NT2/D1 (cell line): ENCODE measurements at regions not wholly inside any gene's neighbourhood (a gene's known extent, or its start where the extent isn't known, plus 50 kb on each side); places are given as distances from the start of the nearest gene placed in this dataset.

Experiments
- DNase-seq: peaks from one replicate; pipeline ENCODE4 v3.0.0-alpha.2; 2011; ENCODE audit warnings: low read depth, low spot score
- H3K27me3 ChIP-seq: 2 replicates; pipeline ENCODE4 v1.6.0; 2011; ENCODE audit warnings: mild to moderate bottlenecking; ENCODE audit not compliant: insufficient read length, insufficient read depth
- H3K36me3 ChIP-seq: 2 replicates; pipeline ENCODE4 v1.6.1; 2011; ENCODE audit warnings: mild to moderate bottlenecking, low read length, mixed read lengths; ENCODE audit not compliant: insufficient read depth, insufficient read length
- H3K4me1 ChIP-seq: 2 replicates; pipeline ENCODE4 v1.5.1; 2011; ENCODE audit not compliant: insufficient read depth, insufficient read length
- H3K4me3 ChIP-seq: 2 replicates; pipeline ENCODE4 v1.5.1; 2011; ENCODE audit warnings: low read depth; ENCODE audit not compliant: insufficient read length
- H3K9ac ChIP-seq: 2 replicates; pipeline ENCODE4 v1.6.0; 2011; ENCODE audit warnings: low read depth; ENCODE audit not compliant: insufficient read length
- H3K9me3 ChIP-seq: 2 replicates; pipeline ENCODE4 v1.5.1; 2011; ENCODE audit warnings: mild to moderate bottlenecking, low read length; ENCODE audit not compliant: insufficient read depth
- SUZ12 ChIP-seq: IDR thresholded peaks from 2 replicates; pipeline ENCODE4 v1.6.1; 2011; ENCODE audit not compliant: insufficient read length, insufficient read depth; ENCODE audit errors: extremely low read depth
- YY1 ChIP-seq: IDR thresholded peaks from 2 replicates; pipeline ENCODE4 v1.6.1; 2011; ENCODE audit not compliant: insufficient read length, insufficient read depth
- ZNF274 ChIP-seq: IDR thresholded peaks from 2 replicates; pipeline ENCODE4 v1.6.1; 2011; ENCODE audit warnings: mild to moderate bottlenecking, low read depth, low read length

- Histone ChIP-seq H3K4me1 (no peaks in the 10 kb centered on the region), H3K36me3 (no peaks in the 10 kb centered on the region), H3K9ac (no peak overlapping the region), H3K4me3 (no peak overlapping the region), H3K27me3 (no peaks in the 10 kb centered on the region), H3K9me3 (no peaks in the 10 kb centered on the region)
- no peak for DNase-seq
- no peak for TF ChIP-seq YY1
- no peak for TF ChIP-seq ZNF274
- no peak for TF ChIP-seq SUZ12
These were observed 678.0 kb upstream of the ZP4 start for GRCh38 chr1:238568735-238569134.

- DNase-seq = no peak
- no peaks in the 10 kb centered on the region for H3K36me3 ChIP-seq
- TF ChIP-seq SUZ12 = no peak
- no peak for TF ChIP-seq YY1
- no peak for TF ChIP-seq ZNF274
- H3K9ac ChIP-seq = no peak overlapping the region
- no peaks in the 10 kb centered on the region for H3K9me3 ChIP-seq
- no peaks in the 10 kb centered on the region for H3K27me3 ChIP-seq
- H3K4me1 ChIP-seq = no peaks in the 10 kb centered on the region
- no peak overlapping the region for H3K4me3 ChIP-seq
These were observed 671.6 kb upstream of the ZP4 start for GRCh38 chr1:238562341-238562740.

- Histone ChIP-seq H3K27me3 (no peaks in the 10 kb centered on the region), H3K36me3 (no peaks in the 10 kb centered on the region), H3K9me3 (no peaks in the 10 kb centered on the region), H3K4me3 (no peak overlapping the region), H3K4me1 (no peaks in the 10 kb centered on the region), H3K9ac (no peak overlapping the region)
- no peak for DNase-seq
- TF ChIP-seq YY1 (no peak), ZNF274 (no peak), SUZ12 (no peak)
These were observed 668.0 kb upstream of the ZP4 start for GRCh38 chr1:238558746-238559145.

GRCh38 chr1:238558156-238558555, 667.4 kb upstream of the ZP4 start:
- no peak for TF ChIP-seq SUZ12
- TF ChIP-seq YY1 = no peak
- TF ChIP-seq ZNF274 = no peak
- no peaks in the 10 kb centered on the region for H3K27me3 ChIP-seq
- DNase-seq = no peak

GRCh38 chr1:238552271-238552670, 661.5 kb upstream of the ZP4 start:
- no peak for DNase-seq
- Histone ChIP-seq H3K27me3 (no peaks in the 10 kb centered on the region), H3K36me3 (no peaks in the 10 kb centered on the region), H3K9ac (no peak overlapping the region), H3K4me1 (no peaks in the 10 kb centered on the region), H3K9me3 (no peaks in the 10 kb centered on the region), H3K4me3 (no peak overlapping the region)
- TF ChIP-seq YY1 (no peak), ZNF274 (no peak)

More at GRCh38 chr1:238558156-238558555, 667.4 kb upstream of the ZP4 start:
- H3K9me3 ChIP-seq = no peaks in the 10 kb centered on the region
- H3K36me3 ChIP-seq = no peaks in the 10 kb centered on the region
- H3K9ac ChIP-seq = no peak overlapping the region
- H3K4me1 ChIP-seq = no peaks in the 10 kb centered on the region
- H3K4me3 ChIP-seq = no peak overlapping the region

- Histone ChIP-seq H3K27me3 (no peaks in the 10 kb centered on the region), H3K4me1 (no peaks in the 10 kb centered on the region), H3K9ac (no peak overlapping the region), H3K9me3 (peaks cover 5% of the 10 kb centered on the region; the same call in 1 of the 2 replicates), H3K4me3 (no peak overlapping the region), H3K36me3 (no peaks in the 10 kb centered on the region)
- DNase-seq = no peak
- TF ChIP-seq SUZ12 (no peak), ZNF274 (no peak), YY1 (no peak)
These were observed 658.4 kb upstream of the ZP4 start for GRCh38 chr1:238549137-238549536.

- H3K4me3 ChIP-seq = no peak overlapping the region
- H3K27me3 ChIP-seq = no peaks in the 10 kb centered on the region
- no peak for DNase-seq
- no peaks in the 10 kb centered on the region for H3K4me1 ChIP-seq
- no peaks in the 10 kb centered on the region for H3K36me3 ChIP-seq
- TF ChIP-seq SUZ12 (no peak), ZNF274 (no peak), YY1 (no peak)
- peaks cover 5% of the 10 kb centered on the region; the same call in 1 of the 2 replicates for H3K9me3 ChIP-seq
- no peak overlapping the region for H3K9ac ChIP-seq
These were observed 655.4 kb upstream of the ZP4 start for GRCh38 chr1:238546118-238546517.

DNA sequence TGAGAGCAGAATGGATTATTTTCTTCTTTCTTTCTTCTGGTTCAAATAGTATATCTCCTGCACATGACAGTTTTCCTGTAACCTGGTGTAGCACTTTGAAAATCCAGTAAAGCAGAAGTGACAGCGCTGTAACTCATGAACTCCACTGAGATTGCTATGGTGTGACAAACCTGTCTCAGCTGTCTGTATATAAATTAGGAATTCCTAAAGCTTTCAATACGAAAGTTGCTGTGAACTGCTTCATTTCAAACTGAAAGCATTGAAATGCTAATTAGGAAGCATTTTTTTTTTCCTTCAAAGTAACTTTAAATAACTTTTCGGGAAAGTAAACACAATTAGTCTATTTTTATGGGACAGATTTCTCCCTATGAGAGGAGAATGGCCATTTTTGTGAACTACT, 646.9 kb upstream of the ZP4 start:
- TF ChIP-seq ZNF274 = no peak
- no peak for TF ChIP-seq SUZ12
- no peak for TF ChIP-seq YY1
- no peak overlapping the region for H3K9ac ChIP-seq
- no peak overlapping the region for H3K4me3 ChIP-seq
- H3K9me3 ChIP-seq = no peaks in the 10 kb centered on the region
- H3K4me1 ChIP-seq = no peaks in the 10 kb centered on the region
- DNase-seq = no peak
- H3K27me3 ChIP-seq = no peaks in the 10 kb centered on the region
- H3K36me3 ChIP-seq = no peaks in the 10 kb centered on the region
